ENCODE measurements at regions not wholly inside any gene's neighbourhood (a gene's known extent, or its start where the extent isn't known, plus 50 kb on each side); places are given as distances from the start of the nearest gene placed in this dataset.

GRCh38 chr3:117226932-117227331 is 517.4 kb downstream of the TUSC7 start:
- TF ChIP-seq POLR2A (IDR thresholded peaks at IDR 0.05) = no peak
- TF ChIP-seq, protein P1, sequence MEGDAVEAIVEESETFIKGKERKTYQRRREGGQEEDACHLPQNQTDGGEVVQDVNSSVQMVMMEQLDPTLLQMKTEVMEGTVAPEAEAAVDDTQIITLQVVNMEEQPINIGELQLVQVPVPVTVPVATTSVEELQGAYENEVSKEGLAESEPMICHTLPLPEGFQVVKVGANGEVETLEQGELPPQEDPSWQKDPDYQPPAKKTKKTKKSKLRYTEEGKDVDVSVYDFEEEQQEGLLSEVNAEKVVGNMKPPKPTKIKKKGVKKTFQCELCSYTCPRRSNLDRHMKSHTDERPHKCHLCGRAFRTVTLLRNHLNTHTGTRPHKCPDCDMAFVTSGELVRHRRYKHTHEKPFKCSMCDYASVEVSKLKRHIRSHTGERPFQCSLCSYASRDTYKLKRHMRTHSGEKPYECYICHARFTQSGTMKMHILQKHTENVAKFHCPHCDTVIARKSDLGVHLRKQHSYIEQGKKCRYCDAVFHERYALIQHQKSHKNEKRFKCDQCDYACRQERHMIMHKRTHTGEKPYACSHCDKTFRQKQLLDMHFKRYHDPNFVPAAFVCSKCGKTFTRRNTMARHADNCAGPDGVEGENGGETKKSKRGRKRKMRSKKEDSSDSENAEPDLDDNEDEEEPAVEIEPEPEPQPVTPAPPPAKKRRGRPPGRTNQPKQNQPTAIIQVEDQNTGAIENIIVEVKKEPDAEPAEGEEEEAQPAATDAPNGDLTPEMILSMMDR (IDR thresholded peaks at IDR 0.05) = no peak

Measured in right lobe of liver (tissue), 4 donors.